IMR-90 (cell line): ENCODE measurements at regions not wholly inside any gene's neighbourhood (a gene's known extent, or its start where the extent isn't known, plus 50 kb on each side); places are given as distances from the start of the nearest gene placed in this dataset.

ENCODE experiments used
- CTCF ChIP-seq: conservative IDR thresholded peaks from 2 replicates; pipeline ENCODE4 v1.5.1; 2012; ENCODE audit warnings: mild to moderate bottlenecking, low read depth, low read length, improper control_type of control experiment
- MAZ ChIP-seq: IDR thresholded peaks from 2 replicates; pipeline ENCODE4 v1.6.1; 2012; ENCODE audit warnings: low read depth, mild to moderate bottlenecking, low read length, improper control_type of control experiment, moderate library complexity, borderline replicate concordance
- MXI1 ChIP-seq: IDR thresholded peaks from 2 replicates; pipeline ENCODE4 v1.6.1; 2012; ENCODE audit warnings: low read depth, mild to moderate bottlenecking, low read length, moderate library complexity, borderline replicate concordance
- POLR2A ChIP-seq: IDR thresholded peaks from 2 replicates; pipeline ENCODE4 v1.6.1; 2012; ENCODE audit warnings: mild to moderate bottlenecking, low read depth, low read length
- RAD21 ChIP-seq: IDR thresholded peaks from 2 replicates; pipeline ENCODE4 v1.6.1; 2012; ENCODE audit warnings: low read length, improper control_type of control experiment
- RCOR1 ChIP-seq: IDR thresholded peaks from 2 replicates; pipeline ENCODE4 v1.6.1; 2012; ENCODE audit warnings: mild to moderate bottlenecking, low read length, improper control_type of control experiment; ENCODE audit not compliant: insufficient replicate concordance
- RFX5 ChIP-seq: IDR thresholded peaks from 2 replicates; pipeline ENCODE4 v1.8.0; 2012; ENCODE audit warnings: low read depth, mild to moderate bottlenecking, low read length, moderate library complexity

GRCh38 chr5:38639377-38640358 is 83.2 kb upstream of the LIFR start:
- TF ChIP-seq CTCF (no peak), RCOR1 (no peak), MXI1 (no peak), RAD21 (no peak), POLR2A (no peak), RFX5 (no peak), MAZ (no peak)
